H9 (cell line): ENCODE measurements at regions not wholly inside any gene's neighbourhood (a gene's known extent, or its start where the extent isn't known, plus 50 kb on each side); places are given as distances from the start of the nearest gene placed in this dataset.

ENCODE experiments used
- DNase-seq: peaks from one replicate; pipeline ENCODE4 v3.0.0-alpha.2; 2017
- H2AFZ ChIP-seq: one replicate; pipeline ENCODE4 v1.6.1; 2013; ENCODE audit warnings: mild to moderate bottlenecking, low read length, control low read depth, moderate library complexity
- H2AK5ac ChIP-seq: 2 replicates; pipeline ENCODE4 v1.6.1; 2013; ENCODE audit warnings: low read length, control low read depth, mixed read lengths; ENCODE audit not compliant: insufficient read length
- H2BK120ac ChIP-seq: one replicate; pipeline ENCODE4 v1.6.1; 2013; ENCODE audit warnings: low read depth, mild to moderate bottlenecking, low read length, control low read depth, inconsistent platforms; ENCODE audit not compliant: poor library complexity, severe bottlenecking
- H2BK12ac ChIP-seq: 2 replicates; pipeline ENCODE4 v1.6.1; 2013; ENCODE audit warnings: low read length, control low read depth, mixed read lengths, low read depth; ENCODE audit not compliant: insufficient read length
- H2BK15ac ChIP-seq: 2 replicates; pipeline ENCODE4 v1.6.1; 2013; ENCODE audit warnings: low read depth, low read length, control low read depth
- H2BK20ac ChIP-seq: one replicate; pipeline ENCODE4 v1.6.1; 2013; ENCODE audit warnings: low read depth, mild to moderate bottlenecking, low read length, control low read depth, inconsistent platforms; ENCODE audit not compliant: poor library complexity, severe bottlenecking
- H2BK5ac ChIP-seq: 2 replicates; pipeline ENCODE4 v1.6.1; 2013; ENCODE audit warnings: low read length, control low read depth, mixed read lengths; ENCODE audit not compliant: insufficient read length
- H3K14ac ChIP-seq: 2 replicates; pipeline ENCODE4 v1.6.1; 2013; ENCODE audit warnings: low read length, control low read depth; ENCODE audit not compliant: insufficient read depth
- H3K18ac ChIP-seq: 2 replicates; pipeline ENCODE4 v1.6.1; 2013; ENCODE audit warnings: low read depth, mild to moderate bottlenecking, mixed read lengths, low read length, control low read depth; ENCODE audit not compliant: insufficient read length
- H3K23ac ChIP-seq: 2 replicates; pipeline ENCODE4 v1.6.1; 2013; ENCODE audit warnings: low read length, control low read depth, mixed read lengths, low read depth; ENCODE audit not compliant: insufficient read length
- H3K23me2 ChIP-seq: 2 replicates; pipeline ENCODE4 v1.6.1; 2013; ENCODE audit warnings: low read depth, mild to moderate bottlenecking, mixed read lengths, low read length, control low read depth; ENCODE audit not compliant: insufficient read length, poor library complexity, severe bottlenecking
- H3K27ac ChIP-seq: 2 replicates; pipeline ENCODE4 v1.5.1; 2013; ENCODE audit warnings: low read length, control low read depth, mixed read lengths, low read depth; ENCODE audit not compliant: insufficient read length
- H3K27me3 ChIP-seq: 2 replicates; pipeline ENCODE4 v1.6.1; 2013; ENCODE audit warnings: low read length, control low read depth, inconsistent platforms; ENCODE audit not compliant: insufficient read depth
- H3K4ac ChIP-seq: 2 replicates; pipeline ENCODE4 v1.6.1; 2013; ENCODE audit warnings: low read depth, mild to moderate bottlenecking, control low read depth, inconsistent platforms, low read length, moderate library complexity
- H3K4me1 ChIP-seq: 2 replicates; pipeline ENCODE4 v1.6.1; 2013; ENCODE audit warnings: low read length, control low read depth, inconsistent platforms; ENCODE audit not compliant: insufficient read depth
- H3K4me2 ChIP-seq: 2 replicates; pipeline ENCODE4 v1.6.1; 2013; ENCODE audit warnings: low read length, control low read depth, mixed read lengths; ENCODE audit not compliant: insufficient read length, insufficient read depth
- H3K56ac ChIP-seq: 2 replicates; pipeline ENCODE4 v1.6.1; 2013; ENCODE audit warnings: low read depth, mild to moderate bottlenecking, mixed read lengths, low read length, control low read depth; ENCODE audit not compliant: insufficient read length
- H3K79me1 ChIP-seq: 2 replicates; pipeline ENCODE4 v1.6.1; 2013; ENCODE audit warnings: low read depth, mild to moderate bottlenecking, moderate library complexity, low read length, control low read depth, inconsistent platforms; ENCODE audit not compliant: insufficient read depth, poor library complexity, severe bottlenecking
- H3K79me2 ChIP-seq: 2 replicates; pipeline ENCODE4 v1.6.1; 2013; ENCODE audit warnings: low read length, control low read depth, inconsistent platforms; ENCODE audit not compliant: insufficient read depth
- H3K9ac ChIP-seq: 2 replicates; pipeline ENCODE4 v1.6.1; 2013; ENCODE audit warnings: low read length, control low read depth, mixed read lengths; ENCODE audit not compliant: insufficient read length; ENCODE audit errors: extremely low read depth
- H3K9me3 ChIP-seq: one replicate; pipeline ENCODE4 v1.6.1; 2013; ENCODE audit warnings: low read depth, low read length, inconsistent platforms; ENCODE audit not compliant: control insufficient read depth
- H3T11ph ChIP-seq: one replicate; pipeline ENCODE4 v1.6.1; 2013; ENCODE audit warnings: mild to moderate bottlenecking, low read length, control low read depth, inconsistent platforms
- H4K20me1 ChIP-seq: one replicate; pipeline ENCODE4 v1.6.1; 2013; ENCODE audit not compliant: control insufficient read depth, insufficient read length, insufficient read depth
- H4K5ac ChIP-seq: 2 replicates; pipeline ENCODE4 v1.6.1; 2013; ENCODE audit warnings: low read depth, mild to moderate bottlenecking, mixed read lengths, low read length, control low read depth; ENCODE audit not compliant: insufficient read length
- H4K8ac ChIP-seq: replicated peaks from 2 replicates; pipeline ENCODE4 v1.6.1; 2013; ENCODE audit warnings: low read length, control low read depth, mixed read lengths, low read depth; ENCODE audit not compliant: insufficient read length
- H4K91ac ChIP-seq: 2 replicates; pipeline ENCODE4 v1.6.1; 2013; ENCODE audit warnings: low read depth, mild to moderate bottlenecking, moderate library complexity, mixed read lengths, low read length, control low read depth; ENCODE audit not compliant: insufficient read length
- H3K27ac Mint-ChIP-seq, 3 experiments: 2 replicates in 2 of 3; 3 replicates in 1 of 3; pipeline ENCODE4 v1.8.0; 2020 to 2021; ENCODE audit warnings: mixed read lengths in 3 of 3, mild to moderate bottlenecking in 1 of 3, moderate library complexity in 1 of 3
- H3K27me3 Mint-ChIP-seq: 2 replicates; pipeline ENCODE4 v1.8.0; 2021; ENCODE audit warnings: low read depth, mild to moderate bottlenecking, moderate library complexity, mixed read lengths
- H3K36me3 Mint-ChIP-seq, 3 experiments: 2 replicates in 2 of 3; 3 replicates in 1 of 3; pipeline ENCODE4 v1.8.0; 2020 to 2021; ENCODE audit warnings: low read depth in 3 of 3, mixed read lengths in 3 of 3; ENCODE audit not compliant: insufficient read depth in 1 of 3
- H3K4me1 Mint-ChIP-seq, 2 experiments: 2 replicates each; pipeline ENCODE4 v1.8.0; 2020; ENCODE audit warnings: mixed read lengths in 2 of 2
- H3K4me3 Mint-ChIP-seq, 2 experiments: 2 replicates in 1 of 2; 3 replicates in 1 of 2; pipeline ENCODE4 v1.8.0; 2020 to 2021; ENCODE audit warnings: mild to moderate bottlenecking in 2 of 2, mixed read lengths in 2 of 2, moderate library complexity in 1 of 2
- H3K9me3 Mint-ChIP-seq, 2 experiments: 2 replicates in 1 of 2; 3 replicates in 1 of 2; pipeline ENCODE4 v1.8.0; 2020; ENCODE audit warnings: mild to moderate bottlenecking in 2 of 2, mixed read lengths in 2 of 2, moderate library complexity in 1 of 2
- WGBS: extraction: QIAGEN DNeasy Blood & Tissue Kit; methylation state at CpG from one replicate; pipeline ENCODE4 v1.1.7; 2013; ENCODE audit warnings: missing lambda C conversion rate, low lambda C conversion rate, mixed read lengths; ENCODE audit not compliant: insufficient read length; ENCODE audit errors: extremely low coverage; 5-methylcytosine and 5-hydroxymethylcytosine counted together
- TF ChIP-seq, protein P1 (sequence below): fragments of 200-600 bp; sonication (generic); conservative IDR thresholded peaks from 3 replicates; pipeline ENCODE4 v1.8.0; 2021; ENCODE audit warnings: antibody characterized with exemption, mild to moderate bottlenecking

DNA sequence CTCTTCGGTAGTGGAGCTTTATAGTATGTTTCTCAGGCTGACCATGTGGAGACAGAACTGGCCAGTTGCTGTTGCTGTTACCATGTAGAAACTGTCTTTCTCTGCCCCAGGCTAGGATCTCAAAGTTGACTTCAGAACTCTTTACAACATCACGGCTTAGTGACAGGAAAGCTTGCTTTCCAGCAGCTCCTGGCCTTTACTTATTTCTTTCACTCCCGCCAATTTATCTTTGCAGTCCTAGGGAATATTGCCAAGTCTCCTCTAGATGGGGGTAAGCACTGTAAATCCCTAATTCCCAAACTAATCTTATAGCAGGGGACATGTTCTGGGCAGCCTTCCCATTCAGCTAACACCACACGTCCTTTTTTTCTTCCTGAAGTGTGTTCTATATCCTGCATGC, 631.6 kb downstream of the SPRY1 start:
- Histone ChIP-seq H4K8ac (no peak overlapping the region), H2BK120ac (no peak overlapping the region), H3K27me3 (no peaks in the 10 kb centered on the region), H3K14ac (no peak overlapping the region), H3K18ac (no peak overlapping the region), H3K23ac (no peak overlapping the region), H3K4me2 (no peak overlapping the region), H3K4me1 (no peaks in the 10 kb centered on the region; the same call in 1 of the 2 replicates), H3K23me2 (no peaks in the 10 kb centered on the region), H4K5ac (no peak overlapping the region), H3K56ac (no peak overlapping the region), H3K27ac (no peak overlapping the region), H3K79me1 (no peaks in the 10 kb centered on the region), H3K9me3 (no peaks in the 10 kb centered on the region), H2AK5ac (no peak overlapping the region), H3K9ac (no peak overlapping the region), H4K91ac (no peak overlapping the region), H2BK5ac (no peak overlapping the region), H3K4ac (no peak overlapping the region), H2BK12ac (no peak overlapping the region), H2BK15ac (no peak overlapping the region), H4K20me1 (no peaks in the 10 kb centered on the region), H2AFZ (no peak overlapping the region), H3K79me2 (no peaks in the 10 kb centered on the region), H3T11ph (no peak overlapping the region), H2BK20ac (no peak overlapping the region)
- no peak for DNase-seq
- Mint-ChIP-seq H3K27ac (peak overlapping the region in 1 of 3 experiments; percentile 12; a peak in 1 of 7 replicates), H3K4me1 (peaks cover 6 to 17% of the 10 kb centered on the region in 2 experiments; a peak in 2 of 4 replicates), H3K4me3 (no peak overlapping the region), H3K27me3 (no peaks in the 10 kb centered on the region), H3K9me3 (no peaks in the 10 kb centered on the region), H3K36me3 (no peaks in the 10 kb centered on the region; a peak in 1 of 7 replicates)
- no CpG with 5 or more reads among the region's 4 CpGs for WGBS
- TF ChIP-seq, protein P1, sequence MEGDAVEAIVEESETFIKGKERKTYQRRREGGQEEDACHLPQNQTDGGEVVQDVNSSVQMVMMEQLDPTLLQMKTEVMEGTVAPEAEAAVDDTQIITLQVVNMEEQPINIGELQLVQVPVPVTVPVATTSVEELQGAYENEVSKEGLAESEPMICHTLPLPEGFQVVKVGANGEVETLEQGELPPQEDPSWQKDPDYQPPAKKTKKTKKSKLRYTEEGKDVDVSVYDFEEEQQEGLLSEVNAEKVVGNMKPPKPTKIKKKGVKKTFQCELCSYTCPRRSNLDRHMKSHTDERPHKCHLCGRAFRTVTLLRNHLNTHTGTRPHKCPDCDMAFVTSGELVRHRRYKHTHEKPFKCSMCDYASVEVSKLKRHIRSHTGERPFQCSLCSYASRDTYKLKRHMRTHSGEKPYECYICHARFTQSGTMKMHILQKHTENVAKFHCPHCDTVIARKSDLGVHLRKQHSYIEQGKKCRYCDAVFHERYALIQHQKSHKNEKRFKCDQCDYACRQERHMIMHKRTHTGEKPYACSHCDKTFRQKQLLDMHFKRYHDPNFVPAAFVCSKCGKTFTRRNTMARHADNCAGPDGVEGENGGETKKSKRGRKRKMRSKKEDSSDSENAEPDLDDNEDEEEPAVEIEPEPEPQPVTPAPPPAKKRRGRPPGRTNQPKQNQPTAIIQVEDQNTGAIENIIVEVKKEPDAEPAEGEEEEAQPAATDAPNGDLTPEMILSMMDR, result no peak
